ENCODE measurements at regions not wholly inside any gene's neighbourhood (a gene's known extent, or its start where the extent isn't known, plus 50 kb on each side); places are given as distances from the start of the nearest gene placed in this dataset.

- H3K27ac ChIP-seq, result no peak overlapping the region
Observed at GRCh38 chr6:45737331-45738056, 278.2 kb downstream of the CLIC5 start.

GRCh38 chr6:45736134-45736533, 279.5 kb downstream of the CLIC5 start:
- WGBS, 2 donors (ENCODE audit: low coverage in 1 of 2), result 71 to 100% methylated on average over 1 to 4 of the region's 5 CpGs
- TF ChIP-seq EP300 (IDR thresholded peaks at IDR 0.05) (no peak), POLR2A (IDR thresholded peaks at IDR 0.05) (no peak), CTCF (IDR thresholded peaks at IDR 0.05) (no peak), POLR2AphosphoS5 (IDR thresholded peaks at IDR 0.05) (no peak)
- Histone ChIP-seq H3K9me3 (no peaks in the 10 kb centered on the region), H3K4me1 (no peaks in the 10 kb centered on the region), H3K27ac (no peak overlapping the region), H3K4me3 (no peak overlapping the region), H3K27me3 (no peaks in the 10 kb centered on the region), H3K36me3 (no peaks in the 10 kb centered on the region)
- ATAC-seq, result no peak

More at GRCh38 chr6:45737331-45738056, 278.2 kb downstream of the CLIC5 start:
- Histone ChIP-seq H3K4me3 (no peak overlapping the region), H3K27me3 (no peaks in the 10 kb centered on the region), H3K4me1 (no peaks in the 10 kb centered on the region), H3K9me3 (no peaks in the 10 kb centered on the region), H3K36me3 (no peaks in the 10 kb centered on the region)
- WGBS, 2 donors (ENCODE audit: low coverage in 1 of 2), result 54 to 73% methylated on average over 7 to 9 of the region's 9 CpGs
- ATAC-seq, result no peak
- TF ChIP-seq CTCF (IDR thresholded peaks at IDR 0.05) (no peak), POLR2AphosphoS5 (IDR thresholded peaks at IDR 0.05) (no peak), EP300 (IDR thresholded peaks at IDR 0.05) (no peak)

GRCh38 chr6:45732731-45733130, 282.9 kb downstream of the CLIC5 start:
- Histone ChIP-seq H3K36me3 (no peaks in the 10 kb centered on the region), H3K4me3 (no peak overlapping the region), H3K4me1 (no peaks in the 10 kb centered on the region), H3K27me3 (no peaks in the 10 kb centered on the region), H3K9me3 (no peaks in the 10 kb centered on the region), H3K27ac (no peak overlapping the region)
- 30 to 36% methylated on average over 6 to 7 of the region's 7 CpGs for WGBS, 2 donors (ENCODE audit: low coverage in 1 of 2)
- TF ChIP-seq POLR2AphosphoS5 (IDR thresholded peaks at IDR 0.05) (no peak), EP300 (IDR thresholded peaks at IDR 0.05) (no peak), POLR2A (IDR thresholded peaks at IDR 0.05) (no peak), CTCF (IDR thresholded peaks at IDR 0.05) (no peak)
- no peak for ATAC-seq

- no peak overlapping the region for H3K27ac ChIP-seq
- H3K9me3 ChIP-seq, result no peaks in the 10 kb centered on the region
- no peaks in the 10 kb centered on the region for H3K4me1 ChIP-seq
- TF ChIP-seq CTCF (IDR thresholded peaks at IDR 0.05), result no peak
- no peak for TF ChIP-seq POLR2AphosphoS5 (IDR thresholded peaks at IDR 0.05)
- TF ChIP-seq POLR2A (IDR thresholded peaks at IDR 0.05), result no peak
- no peak for TF ChIP-seq EP300 (IDR thresholded peaks at IDR 0.05)
- no peaks in the 10 kb centered on the region for H3K27me3 ChIP-seq
- WGBS, 2 donors (ENCODE audit: low coverage in 1 of 2), result 78% methylated on average over 1 of the region's 1 CpG; no CpG with 5 or more reads in 1 of the 2 donors
- no peak overlapping the region for H3K4me3 ChIP-seq
- H3K36me3 ChIP-seq, result no peaks in the 10 kb centered on the region
- ATAC-seq, result no peak
Observed at GRCh38 chr6:45730232-45730631, 285.4 kb downstream of the CLIC5 start.

GRCh38 chr6:45728674-45729073, 287.0 kb downstream of the CLIC5 start:
- TF ChIP-seq EP300 (IDR thresholded peaks at IDR 0.05) (no peak), POLR2AphosphoS5 (IDR thresholded peaks at IDR 0.05) (no peak), CTCF (IDR thresholded peaks at IDR 0.05) (no peak), POLR2A (IDR thresholded peaks at IDR 0.05) (no peak)
- WGBS, 2 donors (ENCODE audit: low coverage in 1 of 2), result 56 to 60% methylated on average over 3 of the region's 3 CpGs
- Histone ChIP-seq H3K4me1 (no peaks in the 10 kb centered on the region), H3K27me3 (no peaks in the 10 kb centered on the region), H3K9me3 (peaks cover 0 to 3% (median 0%) of the 10 kb centered on the region in 3 donors), H3K4me3 (no peak overlapping the region), H3K36me3 (no peaks in the 10 kb centered on the region), H3K27ac (no peak overlapping the region)
- ATAC-seq, result no peak

Measured in gastroesophageal sphincter (tissue), 4 donors.